Kidney (tissue), 13 donors: ENCODE measurements at regions not wholly inside any gene's neighbourhood (a gene's known extent, or its start where the extent isn't known, plus 50 kb on each side); places are given as distances from the start of the nearest gene placed in this dataset.

Experiments used
- DNase-seq, 5 donors: peaks; one replicate each; pipeline ENCODE4 v3.0.0-alpha.2; 2013 to 2020
- FAIRE-seq: peaks from 2 replicates; lab custom pipeline; 2012; peaks lifted over from hg19 to GRCh38; lab: Jason Lieb, UNC
- H3K27ac ChIP-seq, 2 donors: one replicate each; pipeline ENCODE4 v1.7.0; 2013; ENCODE audit warnings: low read depth in 2 of 2, low read length in 2 of 2, inconsistent platforms in 1 of 2
- H3K27me3 ChIP-seq: one replicate; pipeline ENCODE4 v1.7.1; 2013; ENCODE audit warnings: low read length, inconsistent platforms; ENCODE audit not compliant: control insufficient read depth, insufficient read depth
- H3K36me3 ChIP-seq, 3 donors: one replicate each; pipeline versions ENCODE4 v1.7.0 to v1.7.1; 2013; ENCODE audit warnings: low read length in 3 of 3, control low read depth in 1 of 3, inconsistent platforms in 1 of 3; ENCODE audit not compliant: insufficient read depth in 3 of 3, control insufficient read depth in 2 of 3
- H3K4me1 ChIP-seq, 3 donors: one replicate each; pipeline versions ENCODE4 v1.7.0 to v1.7.1; 2013; ENCODE audit warnings: low read length in 3 of 3, inconsistent platforms in 1 of 3, low read depth in 1 of 3; ENCODE audit not compliant: control insufficient read depth in 2 of 3, insufficient read depth in 2 of 3
- H3K4me3 ChIP-seq, 3 donors: one replicate each; pipeline versions ENCODE4 v1.7.0 to v1.8.1; 2013; ENCODE audit warnings: low read length in 3 of 3, control low read depth in 1 of 3, inconsistent platforms in 1 of 3
- H3K9ac ChIP-seq, 3 donors: one replicate each; pipeline versions ENCODE4 v1.7.0 to v1.7.1; 2013; ENCODE audit warnings: low read length in 3 of 3, control low read depth in 1 of 3, inconsistent platforms in 1 of 3
- H3K9me3 ChIP-seq, 3 donors: one replicate each; pipeline versions ENCODE4 v1.7.0 to v1.7.1; 2013; ENCODE audit warnings: low read length in 3 of 3, control low read depth in 1 of 3, inconsistent platforms in 1 of 3; ENCODE audit not compliant: control insufficient read depth in 2 of 3, insufficient read depth in 1 of 3
- intact Hi-C: fragments of 100-400 bp; cut with DNase I; formaldehyde crosslinking; loops from one replicate; pipeline ENCODE4 v1.11.1; 2022
- TF ChIP-seq, protein P1 (sequence below): IDR thresholded peaks from 3 replicates; pipeline ENCODE4 v1.5.1; 2012; ENCODE audit warnings: mild to moderate bottlenecking, moderate library complexity, borderline replicate concordance; ENCODE audit not compliant: insufficient read depth; ENCODE audit errors: extremely low read depth
- donor health status: control.
- donor health status: control.
- donor health status: control.
- donor health status: control.
- donor health status: control.
- donor health status: DM: yes; HTN: yes; CAD: no.
- donor health status: Normal renal cell carcinoma (clear cell type).

- no peak overlapping the region for H3K4me3 ChIP-seq
- intact Hi-C loops: no loop called here
- no peaks in the 10 kb centered on the region for H3K36me3 ChIP-seq
- no peaks in the 10 kb centered on the region for H3K27me3 ChIP-seq
- H3K9ac ChIP-seq: no peak overlapping the region
- no peak for FAIRE-seq
- peaks cover 0 to 21% (median 4%) of the 10 kb centered on the region in 3 donors for H3K4me1 ChIP-seq
- H3K9me3 ChIP-seq: no peaks in the 10 kb centered on the region
- no peak overlapping the region for H3K27ac ChIP-seq
- TF ChIP-seq, protein P1, sequence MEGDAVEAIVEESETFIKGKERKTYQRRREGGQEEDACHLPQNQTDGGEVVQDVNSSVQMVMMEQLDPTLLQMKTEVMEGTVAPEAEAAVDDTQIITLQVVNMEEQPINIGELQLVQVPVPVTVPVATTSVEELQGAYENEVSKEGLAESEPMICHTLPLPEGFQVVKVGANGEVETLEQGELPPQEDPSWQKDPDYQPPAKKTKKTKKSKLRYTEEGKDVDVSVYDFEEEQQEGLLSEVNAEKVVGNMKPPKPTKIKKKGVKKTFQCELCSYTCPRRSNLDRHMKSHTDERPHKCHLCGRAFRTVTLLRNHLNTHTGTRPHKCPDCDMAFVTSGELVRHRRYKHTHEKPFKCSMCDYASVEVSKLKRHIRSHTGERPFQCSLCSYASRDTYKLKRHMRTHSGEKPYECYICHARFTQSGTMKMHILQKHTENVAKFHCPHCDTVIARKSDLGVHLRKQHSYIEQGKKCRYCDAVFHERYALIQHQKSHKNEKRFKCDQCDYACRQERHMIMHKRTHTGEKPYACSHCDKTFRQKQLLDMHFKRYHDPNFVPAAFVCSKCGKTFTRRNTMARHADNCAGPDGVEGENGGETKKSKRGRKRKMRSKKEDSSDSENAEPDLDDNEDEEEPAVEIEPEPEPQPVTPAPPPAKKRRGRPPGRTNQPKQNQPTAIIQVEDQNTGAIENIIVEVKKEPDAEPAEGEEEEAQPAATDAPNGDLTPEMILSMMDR: no peak
- no peak for DNase-seq
These were observed 205.2 kb downstream of the RHOU start for GRCh38 chr1:228940526-228940925.

GRCh38 chr1:228940926-228941325, 205.6 kb downstream of the RHOU start:
- DNase-seq (no peak), FAIRE-seq (no peak)
- TF ChIP-seq, protein P1: no peak
- intact Hi-C loops: no loop called here
- no peaks in the 10 kb centered on the region for H3K36me3 ChIP-seq
- H3K9ac ChIP-seq: no peak overlapping the region
- H3K9me3 ChIP-seq: no peaks in the 10 kb centered on the region
- no peak overlapping the region for H3K27ac ChIP-seq
- no peaks in the 10 kb centered on the region for H3K27me3 ChIP-seq
- peaks cover 0 to 17% (median 4%) of the 10 kb centered on the region in 3 donors for H3K4me1 ChIP-seq
- H3K4me3 ChIP-seq: no peak overlapping the region

DNA sequence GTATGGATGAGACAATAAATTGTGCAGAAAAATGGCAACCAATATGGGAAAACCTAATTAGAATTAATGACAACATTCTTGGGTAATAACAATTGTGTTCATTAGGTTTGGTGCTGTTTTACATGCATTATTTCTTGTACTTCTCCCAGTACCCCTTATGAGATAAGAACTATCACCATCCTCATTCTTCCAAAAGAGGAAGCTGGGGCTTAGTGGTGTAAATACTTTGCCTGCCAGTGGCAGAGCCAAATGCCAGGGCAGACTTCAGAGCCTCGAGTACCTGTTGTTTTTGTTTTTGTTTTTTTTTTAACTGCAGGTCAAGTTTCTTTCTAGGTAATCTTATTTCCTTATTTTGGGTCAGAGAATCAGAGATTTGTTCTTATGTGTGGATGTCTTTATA, 206.4 kb downstream of the RHOU start:
- no peak for DNase-seq
- Histone ChIP-seq H3K9me3 (no peaks in the 10 kb centered on the region), H3K27me3 (no peaks in the 10 kb centered on the region), H3K27ac (no peak overlapping the region), H3K9ac (no peak overlapping the region), H3K4me3 (no peak overlapping the region), H3K36me3 (no peaks in the 10 kb centered on the region), H3K4me1 (peaks cover 0 to 13% (median 4%) of the 10 kb centered on the region in 3 donors)
- intact Hi-C loops: no loop called here
- TF ChIP-seq, protein P1: no peak
- no peak for FAIRE-seq

- FAIRE-seq (no peak), DNase-seq (no peak)
- Histone ChIP-seq H3K9me3 (no peaks in the 10 kb centered on the region), H3K36me3 (no peaks in the 10 kb centered on the region), H3K9ac (no peak overlapping the region), H3K4me3 (no peak overlapping the region), H3K4me1 (peaks cover 0 to 1% (median 0%) of the 10 kb centered on the region in 3 donors), H3K27me3 (no peaks in the 10 kb centered on the region), H3K27ac (no peak overlapping the region)
- intact Hi-C loops: no loop called here
- TF ChIP-seq, protein P1: no peak
These were observed 208.2 kb downstream of the RHOU start for GRCh38 chr1:228943436-228943835.
